Activated CD4-positive, alpha-beta T cell treated with anti-CD3 and anti-CD28 coated beads, Interleukin-2, Interleukin-4, amounts not matched to agents 100 ng/mL and 50 ng/mL, durations not matched to agents 16 hours and 8 hours (primary cell): ENCODE measurements at regions not wholly inside any gene's neighbourhood (a gene's known extent, or its start where the extent isn't known, plus 50 kb on each side); places are given as distances from the start of the nearest gene placed in this dataset.

Experiments
- DNase-seq: peaks from one replicate; pipeline ENCODE4 v3.0.0-alpha.2; 2020; ENCODE audit warnings: low spot score

DNA sequence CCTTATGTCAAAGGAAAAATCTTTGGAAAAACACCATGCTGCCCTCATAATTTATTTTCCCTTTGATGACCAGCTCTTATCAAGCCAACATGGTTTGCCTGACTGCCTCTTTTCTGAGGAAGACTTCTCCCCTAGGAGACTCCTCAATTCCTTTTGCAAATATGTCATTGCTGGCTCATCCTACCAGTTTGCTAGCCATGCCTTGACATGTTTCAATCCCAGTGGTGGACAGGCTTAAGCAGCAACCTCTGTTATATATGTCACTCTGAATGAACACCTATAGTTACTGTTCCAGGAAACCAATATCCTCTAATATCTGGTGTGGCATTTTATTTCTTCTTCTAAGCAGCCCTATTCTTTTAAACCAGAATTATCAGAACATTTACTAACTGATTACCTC lies 615.8 kb downstream of the HTR1A start:
- no peak for DNase-seq

DNA sequence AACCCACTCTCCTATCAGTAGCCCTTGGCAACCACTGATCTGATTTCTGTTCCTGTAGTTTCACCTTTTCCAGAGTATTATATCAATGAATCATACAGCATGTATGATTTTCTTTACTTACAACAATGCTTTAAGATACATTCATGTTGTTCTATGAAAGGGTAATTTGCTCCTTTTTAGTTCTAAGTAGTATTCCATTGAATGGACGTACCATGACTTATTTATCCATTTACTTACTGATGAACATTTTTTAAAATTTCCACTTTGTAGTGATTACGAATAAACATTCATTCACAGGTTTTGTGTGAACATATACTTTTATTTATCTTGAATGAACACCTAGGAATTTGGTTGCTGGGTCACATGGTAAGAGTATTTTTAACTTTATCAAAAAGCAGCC lies 620.8 kb downstream of the HTR1A start:
- no peak for DNase-seq

DNA sequence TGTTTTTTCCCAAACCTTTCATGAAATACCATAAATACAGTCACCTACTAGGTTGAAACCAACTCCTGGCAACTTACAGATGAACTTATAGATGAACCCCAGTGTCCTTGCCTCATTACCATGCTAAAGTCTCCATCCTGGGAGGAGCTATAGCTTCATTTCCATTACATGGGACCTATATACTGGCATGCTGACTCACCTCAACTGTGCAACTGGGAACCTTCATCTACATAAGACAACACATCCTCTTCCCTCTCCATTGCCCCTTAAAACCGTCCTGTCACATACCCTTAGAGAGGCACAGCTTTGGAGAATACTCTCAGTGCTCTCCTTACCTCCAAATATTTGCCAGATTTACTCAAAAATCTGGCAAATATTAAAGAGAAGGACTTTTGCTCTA lies 638.3 kb downstream of the HTR1A start:
- DNase-seq, result no peak

DNA sequence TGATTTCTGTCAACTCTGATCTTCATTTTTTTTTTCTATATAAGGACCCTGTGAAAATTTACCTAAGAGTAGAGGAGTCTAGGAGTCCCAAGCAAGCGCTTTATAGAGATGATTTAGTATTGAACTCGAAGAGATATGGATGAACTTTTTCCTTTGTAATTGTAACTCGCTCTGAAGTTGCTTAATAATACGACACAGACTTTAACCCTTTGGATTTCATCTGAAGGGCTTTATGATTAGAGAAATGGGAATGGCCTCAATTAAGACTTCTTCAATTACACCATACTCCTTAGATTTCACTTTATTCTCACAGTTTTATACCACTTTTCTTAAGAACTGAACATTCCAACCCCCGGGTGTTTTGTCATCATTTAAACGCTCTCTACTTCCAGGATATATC lies 647.7 kb downstream of the HTR1A start:
- DNase-seq, result no peak

DNA sequence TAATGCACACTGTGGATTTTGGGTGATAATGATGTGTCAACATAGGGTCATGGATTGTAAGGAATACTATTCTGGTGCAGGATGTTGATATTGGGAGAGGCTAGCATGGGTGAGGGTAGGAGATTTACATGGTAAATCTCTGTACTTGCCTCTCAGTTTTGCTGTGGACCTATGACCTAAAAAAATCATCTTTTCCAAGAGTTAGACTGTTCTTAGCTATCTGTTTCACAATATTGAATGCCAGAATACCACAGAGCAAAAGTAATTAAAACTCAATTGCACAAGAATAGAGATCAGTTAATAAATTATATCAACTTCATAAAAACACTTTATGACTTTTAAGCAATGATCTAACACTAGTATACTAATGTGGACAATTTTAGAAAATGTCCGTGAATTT lies 651.6 kb downstream of the HTR1A start:
- no peak for DNase-seq

DNA sequence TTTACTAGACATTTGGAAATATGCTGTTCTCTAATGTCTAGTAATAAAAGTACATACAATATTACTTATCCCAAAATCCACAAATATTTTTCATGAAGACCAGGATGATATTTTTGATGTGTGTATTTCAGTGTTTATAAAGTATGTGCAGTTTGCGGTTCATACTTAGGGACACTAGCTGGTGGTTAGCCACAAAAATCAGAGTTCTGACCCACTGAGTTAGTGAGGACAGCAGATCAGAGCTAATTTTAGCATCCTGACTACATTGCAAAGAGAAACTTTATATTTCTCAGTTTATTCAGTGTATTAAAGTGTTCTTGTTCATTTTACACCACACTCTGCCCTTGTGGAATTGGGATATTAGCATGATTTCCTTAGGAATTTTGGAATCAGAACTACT lies 655.3 kb downstream of the HTR1A start:
- no peak for DNase-seq

DNA sequence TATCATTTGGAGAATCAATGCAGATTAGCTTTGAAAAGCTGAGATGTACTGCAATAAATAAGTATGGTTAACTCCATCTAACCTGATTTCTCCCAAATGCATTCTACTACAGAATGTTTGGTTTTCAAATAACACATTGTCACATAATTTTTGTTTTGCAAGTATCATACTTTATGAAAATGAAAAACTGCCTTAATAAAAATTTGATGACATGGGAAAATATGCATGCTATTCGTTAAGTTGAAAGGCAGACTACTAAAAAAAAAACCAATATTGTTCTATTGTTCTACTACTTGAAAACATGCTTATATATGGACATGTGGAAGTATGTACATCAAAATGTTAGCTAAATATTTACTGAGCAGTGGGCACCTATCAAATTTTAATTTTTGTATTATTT lies 668.9 kb downstream of the HTR1A start:
- no peak for DNase-seq

DNA sequence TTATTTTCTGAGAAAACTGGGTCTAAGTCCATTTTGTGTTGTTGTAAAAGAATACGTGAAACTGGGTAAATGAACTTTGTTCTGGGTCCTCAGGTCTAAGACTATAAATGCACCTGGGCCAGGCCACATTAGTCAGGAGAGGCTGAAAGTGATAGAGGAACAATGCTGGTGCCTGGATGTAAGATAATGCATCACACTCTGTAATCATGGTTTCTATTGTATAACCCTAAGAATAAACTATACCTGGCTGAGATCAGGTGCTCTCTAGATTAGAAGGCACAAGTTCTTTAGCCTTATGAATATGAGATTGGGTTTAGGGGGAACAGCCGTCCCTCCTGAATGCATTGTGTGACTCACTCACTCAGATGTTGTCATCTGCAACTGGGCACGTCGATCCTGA lies 675.5 kb downstream of the HTR1A start:
- DNase-seq, result no peak

DNA sequence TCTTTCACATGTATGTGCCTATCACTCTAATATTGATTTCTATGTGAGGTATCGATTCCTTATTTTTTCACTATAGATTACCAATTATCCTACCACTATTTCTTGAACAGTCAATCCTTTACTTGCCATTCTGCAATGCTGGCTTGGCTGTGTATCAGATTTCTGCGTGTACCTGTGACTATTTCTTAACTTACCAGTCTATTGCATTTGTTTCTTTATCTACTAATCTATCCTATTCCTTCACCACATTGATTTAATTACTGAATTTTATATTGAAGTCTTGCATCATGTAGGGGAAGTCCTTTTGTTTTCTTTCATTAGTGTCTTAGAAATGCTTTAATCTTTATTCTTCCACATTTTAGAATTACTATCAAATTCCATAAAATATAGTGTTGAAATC lies 684.8 kb downstream of the LRRC70 start:
- DNase-seq, result no peak

DNA sequence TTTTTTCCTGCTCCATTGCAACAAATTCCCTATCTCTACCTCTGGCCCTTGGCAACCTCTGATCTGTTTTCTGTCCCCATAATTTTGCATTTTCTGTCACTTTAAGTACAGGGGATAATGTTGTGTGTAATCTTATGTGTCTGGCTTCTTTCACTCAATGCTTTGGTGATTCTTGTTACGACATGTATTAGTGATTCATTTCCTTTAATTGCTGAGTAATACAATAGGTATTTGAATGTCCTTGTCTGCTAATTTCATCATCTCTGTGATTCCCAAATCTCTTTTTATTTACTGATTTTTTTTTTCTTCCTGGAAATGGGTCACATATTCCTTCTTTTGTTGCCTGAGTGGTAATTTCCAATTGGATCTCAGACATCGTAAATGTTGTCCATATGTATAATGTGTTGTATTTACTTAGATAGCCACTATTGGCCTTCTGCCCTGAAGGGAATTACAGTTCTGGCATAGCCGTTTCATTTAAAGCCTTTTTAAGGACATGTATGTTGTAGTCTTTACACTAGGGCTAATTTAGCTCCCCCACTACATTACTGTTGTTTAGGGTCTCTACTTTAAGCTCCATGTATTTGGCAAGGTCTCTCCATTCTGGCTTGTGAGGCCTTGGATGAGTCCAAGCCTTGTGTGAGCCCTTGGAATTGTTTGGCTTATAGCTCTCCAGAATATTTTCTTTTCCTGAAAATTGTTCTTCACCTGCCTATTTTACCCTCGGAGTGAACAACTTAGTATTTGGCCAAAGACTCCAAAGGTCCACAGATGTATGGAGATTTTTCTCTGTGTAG lies 683.8 kb downstream of the LRRC70 start:
- no peak for DNase-seq

DNA sequence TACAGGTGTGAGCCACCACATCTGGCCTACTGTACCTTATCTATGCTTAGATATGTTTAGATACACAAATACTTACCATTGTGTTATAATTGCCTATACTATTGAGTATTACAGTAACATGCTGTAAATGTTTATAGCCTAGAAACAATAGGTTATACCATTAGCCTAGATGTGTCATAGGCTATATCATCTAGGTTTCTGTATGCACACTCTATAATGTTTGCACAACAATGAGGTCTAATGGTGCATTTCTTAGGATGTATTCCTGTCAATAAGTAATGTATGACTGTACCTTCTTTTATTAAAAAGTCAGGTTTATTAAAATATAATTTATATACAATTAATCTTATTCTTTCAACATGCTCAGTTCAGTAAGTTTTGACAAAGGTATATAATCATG lies 683.1 kb downstream of the LRRC70 start:
- DNase-seq, result no peak

DNA sequence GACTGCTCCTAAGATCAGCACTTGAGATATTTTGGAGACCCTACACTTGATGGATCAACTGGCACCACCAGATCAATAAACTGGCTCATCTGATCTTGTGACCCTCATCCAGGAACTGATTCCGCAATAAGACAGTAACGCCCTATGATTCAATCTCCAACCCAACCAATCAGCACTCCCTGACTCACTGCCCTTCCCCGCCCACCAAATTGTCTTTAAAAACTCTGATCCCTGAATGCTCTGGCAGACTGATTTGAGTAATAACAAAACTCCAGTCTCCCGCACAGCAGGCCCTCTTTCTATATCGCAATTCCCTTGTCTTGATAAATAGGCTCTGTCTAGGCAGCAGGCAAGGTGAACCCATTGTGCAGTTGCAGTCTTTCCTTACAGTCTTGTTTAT lies 677.0 kb downstream of the LRRC70 start:
- no peak for DNase-seq

DNA sequence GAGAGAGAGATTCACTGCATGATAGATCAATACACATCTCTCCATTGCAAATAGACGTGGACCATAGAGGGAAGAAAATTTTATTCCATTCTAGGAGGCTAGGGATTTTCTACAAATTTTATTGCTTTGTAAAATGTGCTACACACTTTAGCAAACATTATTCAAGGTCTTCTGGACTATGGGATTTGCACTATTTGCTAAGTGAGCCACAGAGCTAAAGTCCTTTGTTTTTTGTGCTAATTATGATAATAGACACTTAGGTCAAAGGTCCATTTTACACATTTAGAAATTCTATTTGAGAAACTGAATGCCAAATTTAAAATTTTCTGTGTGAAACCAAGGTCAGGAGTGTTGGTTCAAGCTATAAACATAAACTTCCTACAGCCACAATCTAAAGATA lies 672.3 kb downstream of the LRRC70 start:
- no peak for DNase-seq

DNA sequence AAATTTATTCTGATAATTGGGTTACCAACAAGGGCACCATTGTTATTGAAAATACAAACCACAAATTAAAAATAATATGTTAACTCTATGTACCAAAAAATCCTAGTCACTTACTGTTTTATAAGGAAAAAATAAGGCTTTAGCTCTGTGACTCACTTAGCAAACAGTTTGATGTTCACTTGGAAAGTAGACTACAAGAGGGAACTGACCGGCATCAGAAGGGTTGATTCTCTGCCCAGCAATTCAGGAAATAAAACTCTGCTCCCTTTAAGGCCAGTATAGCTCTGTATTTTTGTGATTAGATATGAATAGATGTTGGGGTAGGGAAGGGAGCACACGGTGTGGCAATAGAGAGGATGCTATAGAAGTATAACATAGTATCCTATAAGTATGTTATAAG lies 671.3 kb downstream of the LRRC70 start:
- DNase-seq, result no peak

DNA sequence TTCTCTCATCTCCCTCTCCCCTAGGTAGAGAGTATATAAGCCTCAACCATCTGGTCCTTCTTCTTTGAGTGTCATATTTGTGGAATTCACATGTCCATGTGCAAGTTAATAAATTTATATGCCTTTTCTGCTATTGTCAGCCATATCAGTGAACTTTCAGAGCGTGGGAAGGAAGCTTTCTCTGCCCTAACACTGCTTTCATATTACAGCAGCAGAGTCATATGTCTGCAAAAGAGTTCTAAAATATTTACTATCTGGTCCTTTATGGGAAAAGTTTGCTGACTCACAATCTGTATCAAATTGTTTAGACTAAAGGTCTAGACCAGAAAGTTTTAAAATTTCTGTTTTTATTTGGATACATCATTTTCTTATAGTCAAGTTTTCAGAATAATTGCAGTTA lies 669.0 kb downstream of the LRRC70 start:
- no peak for DNase-seq

DNA sequence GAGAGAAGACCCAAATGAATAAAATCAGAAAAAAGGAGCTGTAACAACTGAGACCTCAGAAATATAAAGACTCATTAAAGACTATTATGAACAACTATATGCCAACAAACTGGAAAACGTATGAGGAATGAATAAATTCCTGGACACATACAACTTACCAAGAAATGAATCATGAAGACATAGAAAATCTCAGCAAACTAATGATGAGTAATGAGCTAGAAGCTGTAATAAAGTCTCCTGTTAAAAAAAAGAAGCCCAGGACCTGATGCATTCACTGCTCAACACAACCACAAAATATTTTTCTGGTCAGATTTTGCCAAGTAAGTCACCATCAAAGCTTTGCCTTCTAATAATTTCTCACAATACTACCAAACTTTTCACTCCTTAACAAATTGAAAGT lies 666.7 kb downstream of the LRRC70 start:
- DNase-seq, result no peak

DNA sequence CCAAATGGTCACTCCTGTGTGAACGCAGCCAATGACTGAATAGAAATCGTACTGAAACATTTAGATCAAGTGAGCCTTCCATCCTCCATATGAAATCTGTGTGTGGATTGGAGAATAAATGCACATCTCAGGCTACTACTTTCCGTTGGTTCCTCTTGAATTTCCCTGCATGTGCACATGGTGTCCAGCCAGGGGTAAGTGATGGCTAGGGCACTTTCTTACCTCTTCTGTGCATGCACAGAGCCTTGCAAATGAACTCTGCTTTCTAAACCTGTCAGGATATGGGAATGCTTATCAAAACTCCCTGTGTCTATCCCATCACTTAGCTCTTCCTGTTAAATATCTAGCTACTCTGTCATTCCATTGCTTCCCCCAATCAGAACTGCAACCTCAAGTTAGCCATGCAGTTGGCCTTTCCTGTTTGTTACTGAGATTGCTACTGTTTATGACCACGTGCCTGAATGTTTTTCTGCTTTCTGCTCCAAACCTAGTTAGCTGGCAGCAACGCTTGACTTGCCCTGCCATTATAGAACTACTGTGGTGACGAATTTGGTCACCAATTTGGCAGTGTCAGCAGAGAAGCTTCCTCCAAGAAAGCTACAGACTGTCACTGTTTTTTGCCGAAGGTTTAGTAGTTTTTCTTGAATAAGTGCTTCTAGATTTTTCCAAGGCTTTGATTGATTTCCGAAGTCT lies 661.6 kb downstream of the LRRC70 start:
- no peak for DNase-seq

DNA sequence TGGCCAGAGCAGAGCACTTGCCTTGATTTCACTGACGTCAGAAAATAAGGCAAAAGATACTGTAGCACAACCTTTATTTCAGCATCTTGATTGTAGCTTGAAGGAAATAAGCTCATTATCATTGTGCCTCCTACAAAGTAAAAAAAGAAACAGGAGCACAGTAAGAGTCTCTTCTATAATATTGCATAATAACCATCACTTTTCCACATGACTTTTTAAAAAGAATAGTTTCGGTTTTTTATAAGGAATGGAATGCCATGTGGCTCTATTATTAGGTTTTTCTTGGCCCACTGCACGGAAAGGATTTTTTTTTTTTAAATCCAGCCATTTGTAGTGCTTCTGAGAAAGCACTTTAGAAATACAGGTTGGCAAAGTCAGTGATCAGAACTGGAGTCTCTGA lies 655.3 kb downstream of the LRRC70 start:
- DNase-seq, result no peak

DNA sequence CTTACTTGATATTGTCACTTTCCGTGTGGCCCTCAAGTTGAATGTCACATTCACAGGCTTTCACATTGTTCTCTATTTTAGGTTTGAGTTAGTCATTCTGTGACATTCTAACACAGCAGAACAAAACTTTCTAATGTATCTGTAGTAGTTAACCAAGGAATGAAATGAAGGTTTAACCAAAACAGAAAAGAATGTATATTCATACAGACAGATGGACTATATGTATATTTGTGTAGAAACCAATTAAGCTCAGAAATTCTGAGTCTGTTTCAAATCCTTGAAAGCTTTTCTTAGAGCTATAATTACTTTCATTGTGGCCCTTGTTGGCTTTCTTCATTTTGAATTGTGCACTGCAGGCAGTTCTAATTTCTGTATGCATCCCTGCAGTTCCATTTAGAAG lies 654.7 kb downstream of the LRRC70 start:
- DNase-seq, result no peak

DNA sequence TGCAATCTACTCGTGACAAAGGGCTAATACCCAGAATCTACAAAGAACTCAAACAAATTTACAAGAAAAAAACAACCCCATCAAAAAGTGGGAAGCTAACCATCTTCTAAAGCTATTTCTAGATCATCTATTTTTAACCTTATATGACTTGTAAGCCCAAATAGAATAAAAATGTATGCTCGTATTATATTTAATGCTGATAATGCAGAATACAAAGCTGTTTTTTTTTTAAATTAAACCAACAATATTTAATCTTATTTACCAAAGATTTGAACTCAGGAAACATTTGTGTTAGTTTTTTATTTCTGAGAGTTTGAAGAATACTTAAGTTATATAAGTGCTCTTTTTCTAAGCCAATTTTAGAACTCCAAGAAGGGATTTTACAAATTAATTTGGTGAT lies 652.1 kb downstream of the LRRC70 start:
- no peak for DNase-seq

DNA sequence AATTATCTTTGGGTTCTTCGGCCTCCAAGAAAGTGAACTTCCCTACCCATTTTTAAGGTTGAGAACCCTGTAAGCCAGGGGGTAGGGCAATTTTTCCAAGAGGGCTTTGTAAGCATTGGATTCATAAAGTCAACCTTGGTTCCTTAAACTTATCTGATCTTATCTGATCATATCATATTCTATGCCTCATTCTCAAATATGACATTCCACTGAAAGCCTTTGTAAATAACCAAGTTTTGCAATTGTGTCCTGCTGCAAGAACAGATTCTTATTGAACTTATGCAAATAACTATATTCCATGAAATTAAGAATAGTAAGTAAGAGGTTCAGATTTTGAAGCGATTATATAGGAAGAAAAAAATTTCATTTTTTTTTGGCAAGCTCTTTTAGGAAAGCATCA lies 649.5 kb downstream of the LRRC70 start:
- DNase-seq, result no peak

DNA sequence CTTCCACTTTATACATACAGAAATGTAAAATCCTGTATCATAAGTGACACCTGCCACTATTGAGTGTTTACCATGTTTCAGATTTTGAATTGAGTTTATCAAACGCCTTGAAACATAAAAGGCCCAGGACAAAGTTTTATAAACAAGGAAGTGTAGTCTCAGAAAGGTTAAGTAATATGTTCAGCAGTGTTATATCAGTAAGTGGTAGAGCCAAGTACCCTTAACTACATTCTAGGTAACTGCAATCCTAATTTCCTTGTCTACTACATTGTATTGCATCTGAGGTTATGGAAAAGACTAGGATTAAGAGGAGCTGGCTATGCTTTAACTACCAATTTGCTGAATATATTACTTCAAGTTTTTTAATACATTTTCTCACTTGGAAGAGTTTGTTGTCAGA lies 641.6 kb downstream of the LRRC70 start:
- no peak for DNase-seq

DNA sequence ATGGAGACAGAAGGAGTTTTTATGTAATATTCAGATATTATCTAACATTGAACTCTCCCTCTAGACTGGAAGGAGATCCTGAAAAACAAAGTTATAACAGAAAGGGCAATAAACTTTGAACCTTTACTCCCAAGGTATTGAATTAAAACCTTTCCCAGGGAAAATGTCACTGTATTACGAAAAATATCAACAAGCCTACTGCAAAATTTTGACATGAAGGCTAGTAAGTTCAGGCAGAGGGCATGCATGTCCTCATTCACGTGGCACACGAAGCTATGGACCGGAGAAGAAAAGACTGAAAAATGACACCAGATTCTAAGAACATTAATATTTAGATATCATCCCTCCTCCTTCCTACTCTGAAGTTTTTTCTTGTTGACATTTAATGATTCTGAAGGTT lies 638.8 kb downstream of the LRRC70 start:
- DNase-seq, result no peak

DNA sequence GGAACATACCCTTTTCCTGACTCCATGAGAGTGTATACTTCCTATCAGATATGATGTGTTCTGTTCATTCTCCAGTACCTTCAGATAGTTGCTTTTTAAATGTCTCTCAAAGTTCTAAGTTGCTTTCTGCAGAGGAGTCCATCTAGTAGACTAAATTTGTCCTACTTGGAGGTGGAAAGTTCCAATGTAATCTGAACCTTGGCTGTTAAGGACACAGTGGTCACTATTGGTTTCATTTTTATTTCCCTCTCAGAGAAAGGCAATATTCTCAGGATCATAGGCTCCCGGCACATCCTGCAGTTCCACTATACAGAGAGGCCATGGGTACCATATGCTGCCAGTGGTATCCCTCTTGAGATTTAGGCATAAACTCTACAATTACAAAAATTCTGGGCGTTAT lies 634.6 kb downstream of the LRRC70 start:
- DNase-seq, result no peak
